ENCODE measurements at regions not wholly inside any gene's neighbourhood (a gene's known extent, or its start where the extent isn't known, plus 50 kb on each side); places are given as distances from the start of the nearest gene placed in this dataset.

DNA sequence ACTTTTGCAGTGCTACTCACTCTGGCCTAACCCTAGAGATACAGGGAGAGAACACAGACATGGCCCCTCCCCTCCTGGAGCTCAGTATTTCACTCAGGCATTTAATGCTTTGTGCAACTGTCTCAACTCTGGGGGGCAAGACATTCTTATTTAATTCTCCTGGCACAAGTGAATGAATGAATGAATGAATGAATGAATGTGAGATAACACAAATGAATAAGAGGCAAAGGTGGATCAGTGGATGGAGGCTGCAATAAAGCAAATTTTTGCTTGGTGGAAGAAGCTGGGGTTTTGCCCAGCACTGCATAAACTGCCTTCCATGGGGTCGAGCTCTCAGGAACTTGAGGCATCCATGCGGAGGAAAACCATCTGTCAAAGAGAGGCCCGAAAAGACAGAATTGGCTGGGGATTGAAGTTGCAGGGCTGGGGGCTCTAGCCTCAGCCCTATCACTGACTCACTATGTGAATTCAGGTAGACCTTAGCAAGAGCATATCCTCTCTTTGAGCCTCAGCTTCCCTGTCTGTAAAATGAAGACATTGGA lies 441.4 kb upstream of the ZMIZ1 start:
- no peak for DNase-seq

DNA sequence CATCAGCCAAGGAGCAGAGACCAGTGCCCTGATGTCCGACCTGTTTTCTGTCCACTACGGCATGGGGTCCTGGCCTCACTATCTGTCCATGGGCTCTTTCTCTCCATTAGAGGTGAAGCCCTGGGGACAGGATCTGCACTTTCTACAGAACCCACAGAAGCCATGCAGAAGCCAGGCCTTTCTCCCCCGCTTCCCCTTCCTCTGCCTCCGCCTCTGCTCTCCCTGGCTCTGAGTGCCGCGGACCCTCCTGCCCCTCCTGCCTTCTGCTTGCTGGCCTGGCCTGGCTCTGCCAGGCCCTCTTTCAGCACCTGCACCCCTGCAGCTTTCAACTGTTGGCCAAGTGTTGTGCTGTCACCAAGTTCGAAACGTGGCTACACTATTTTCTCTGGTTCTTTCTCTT lies 439.8 kb upstream of the ZMIZ1 start:
- DNase-seq: peak in 3 of 4 experiments; percentile 26 to 59 (median 54)

DNA sequence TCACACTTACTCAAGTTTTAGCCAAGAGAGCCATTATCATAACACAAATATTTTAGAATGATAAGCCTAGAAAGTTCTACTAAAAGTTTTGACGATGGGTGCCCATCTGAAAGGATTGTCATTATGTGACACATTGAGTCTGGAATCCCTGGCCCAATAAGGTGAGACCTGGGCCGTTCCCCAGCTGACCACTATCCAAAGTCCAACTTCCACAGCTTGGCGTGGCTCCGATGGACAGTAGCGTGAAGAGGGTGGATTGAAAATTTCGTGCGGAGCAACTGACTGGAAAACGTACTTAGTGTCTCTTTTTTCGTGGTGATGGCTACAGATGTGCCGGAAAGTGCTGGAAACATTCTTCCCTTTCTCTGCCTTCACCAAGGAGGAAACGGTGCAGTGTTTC lies 439.0 kb upstream of the ZMIZ1 start:
- DNase-seq: no peak

DNA sequence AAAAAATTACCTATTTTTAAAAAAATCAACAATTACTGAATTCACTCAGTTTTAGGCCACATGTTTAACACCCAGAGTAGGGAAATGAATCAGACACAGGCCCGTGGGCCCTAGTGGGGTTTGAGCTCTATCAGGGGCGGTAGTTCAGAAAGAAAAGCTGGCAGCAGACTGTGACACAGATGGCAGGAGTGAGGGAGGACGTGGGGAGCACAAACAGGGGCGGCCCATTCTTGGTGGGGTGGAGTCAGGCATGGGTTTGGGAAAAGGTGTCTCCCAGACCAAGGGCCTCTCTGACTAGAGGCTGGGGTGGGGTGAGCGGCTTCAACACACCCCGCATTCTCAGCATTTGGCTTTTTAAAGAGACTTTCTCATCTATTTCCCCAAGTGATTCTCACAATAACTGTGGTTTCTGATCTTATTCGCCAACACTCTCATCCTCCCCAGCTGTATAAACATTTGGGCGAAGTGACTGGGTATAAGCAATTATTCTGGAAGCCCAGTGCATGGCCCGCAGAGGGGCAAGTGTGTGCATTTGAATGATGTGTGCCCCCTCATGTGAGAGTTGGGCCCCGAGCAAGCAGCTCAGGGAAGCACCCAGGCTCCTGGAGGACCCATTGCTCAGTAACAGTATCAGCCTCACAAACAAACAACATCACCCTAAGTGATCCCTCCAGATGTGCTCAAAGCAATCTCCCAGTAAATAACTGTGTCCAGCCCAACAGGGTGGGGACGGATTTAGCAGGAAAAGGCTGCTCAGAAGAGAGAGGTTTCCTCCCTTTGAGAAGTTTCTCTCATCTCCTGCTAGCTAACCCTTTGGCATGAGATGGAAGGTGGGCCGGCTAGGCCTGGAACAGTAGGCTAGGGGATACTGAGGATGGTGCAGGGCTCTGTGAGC lies 437.6 kb upstream of the ZMIZ1 start:
- DNase-seq: no peak

DNA sequence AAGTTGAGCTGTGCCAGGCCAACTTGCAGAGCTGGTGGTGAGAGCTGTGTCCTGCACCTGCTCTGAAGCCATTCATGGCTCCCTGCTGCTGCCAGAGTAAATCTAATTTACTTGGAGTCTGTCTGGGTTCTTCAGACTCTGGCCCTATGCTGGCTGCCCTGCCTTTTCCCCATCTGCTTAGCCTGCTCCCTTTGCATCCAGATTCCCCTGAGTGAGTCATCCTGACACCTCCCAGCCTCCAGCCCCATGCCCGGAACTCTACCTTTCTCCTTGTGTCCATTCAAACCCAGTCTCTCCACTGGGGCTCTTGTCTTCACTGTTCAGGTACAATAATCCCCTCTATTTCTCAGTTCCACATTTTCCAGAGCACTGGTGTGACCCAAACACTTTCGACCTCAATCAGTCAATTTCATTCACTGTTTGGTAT lies 434.4 kb upstream of the ZMIZ1 start:
- DNase-seq: no peak

DNA sequence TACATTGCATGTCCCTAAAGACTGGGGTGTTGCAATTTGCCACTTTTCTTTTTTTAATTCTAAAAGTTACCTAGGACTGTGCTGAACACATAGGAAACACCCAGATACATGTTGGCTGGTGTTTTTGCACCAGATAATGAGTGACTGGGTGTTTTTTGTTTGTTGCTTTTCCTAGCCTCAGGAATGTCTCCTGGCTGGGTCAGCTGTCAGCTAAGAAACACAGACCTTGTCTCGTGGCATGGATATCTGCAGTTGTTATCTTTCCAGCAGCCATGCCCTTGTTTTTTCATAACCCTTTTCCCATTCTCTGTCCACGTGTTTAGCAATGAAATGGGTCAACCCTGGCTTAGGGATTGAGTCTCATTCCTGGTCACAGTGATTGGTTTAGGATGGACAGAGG lies 433.9 kb upstream of the ZMIZ1 start:
- DNase-seq: no peak

DNA sequence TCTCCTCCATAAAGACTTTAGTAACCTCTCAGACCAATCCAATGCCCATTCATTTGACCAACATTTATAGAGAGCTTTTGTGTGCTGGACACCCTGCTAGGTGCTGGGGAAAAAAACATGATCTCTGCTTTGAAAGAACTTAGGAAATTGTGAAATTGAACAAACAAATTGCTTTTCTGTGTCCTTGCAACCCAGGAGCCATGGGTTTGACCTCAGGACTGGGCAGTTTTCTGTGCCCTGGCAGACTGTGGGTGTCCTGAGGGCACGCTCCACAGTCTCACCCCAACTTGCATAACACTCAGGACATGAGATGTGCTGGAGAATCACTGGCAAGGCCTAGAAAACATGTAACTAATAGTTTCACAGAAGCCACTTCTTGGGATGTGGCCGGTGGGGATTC lies 429.1 kb upstream of the ZMIZ1 start:
- no peak for DNase-seq

DNA sequence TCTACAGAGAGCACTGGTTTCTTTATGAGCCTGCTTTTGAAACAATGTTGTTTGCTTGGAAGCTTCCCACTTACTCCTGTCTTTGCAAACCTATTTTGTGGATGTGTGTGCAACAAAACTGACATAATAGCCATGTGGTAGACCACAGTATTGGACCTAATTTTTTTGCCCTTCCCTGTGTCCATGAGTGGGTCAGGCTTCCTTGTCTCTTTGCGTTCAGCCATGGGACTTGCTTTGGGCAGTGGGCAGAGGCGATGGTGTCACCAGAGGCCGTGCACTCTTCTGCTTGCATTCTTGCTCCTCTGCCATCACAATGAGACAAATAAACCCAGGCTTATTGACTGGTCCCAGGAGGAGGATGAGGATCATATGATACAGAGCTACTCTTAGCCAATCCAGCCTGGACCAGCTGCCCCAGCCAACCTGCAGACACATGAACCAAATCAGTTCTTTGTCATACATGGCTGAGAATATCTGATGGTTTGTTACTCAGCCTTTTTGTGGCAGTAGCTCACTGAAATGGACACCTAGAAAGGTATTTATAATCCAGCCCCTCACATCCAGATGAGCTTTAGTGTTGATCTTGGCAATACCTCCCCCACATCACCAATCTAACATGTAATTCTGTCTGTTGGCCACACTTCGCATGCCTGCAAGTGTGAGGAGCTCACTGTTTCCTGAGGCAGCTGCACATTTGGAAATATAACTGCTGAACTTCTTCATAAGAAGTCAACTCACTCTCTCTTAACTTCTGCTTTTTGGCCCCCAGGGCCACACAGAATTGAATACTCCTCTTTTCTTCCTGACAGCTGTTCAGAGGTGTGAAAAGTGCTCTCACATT lies 427.8 kb upstream of the ZMIZ1 start:
- DNase-seq: peak; percentile 60 to 82 (median 74)

DNA sequence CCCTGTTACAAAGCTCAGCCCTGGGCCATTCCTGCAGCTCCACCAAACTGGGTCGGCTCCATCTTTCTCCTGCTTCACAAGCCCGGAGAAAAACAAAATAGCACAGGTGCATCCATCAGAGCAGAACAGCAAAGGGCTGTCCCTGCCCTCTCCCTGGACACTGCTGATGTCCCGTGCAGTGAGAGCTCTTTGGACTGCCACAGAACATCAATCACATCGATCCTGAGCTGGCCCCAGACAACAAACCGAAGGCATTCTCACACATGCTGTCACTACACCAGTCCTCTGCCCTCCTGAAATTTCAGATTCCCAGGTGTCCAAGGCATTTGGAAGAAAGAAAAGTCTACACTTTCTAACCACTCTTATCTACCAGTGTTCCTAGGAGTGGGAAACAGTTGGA lies 427.1 kb upstream of the ZMIZ1 start:
- no peak for DNase-seq

DNA sequence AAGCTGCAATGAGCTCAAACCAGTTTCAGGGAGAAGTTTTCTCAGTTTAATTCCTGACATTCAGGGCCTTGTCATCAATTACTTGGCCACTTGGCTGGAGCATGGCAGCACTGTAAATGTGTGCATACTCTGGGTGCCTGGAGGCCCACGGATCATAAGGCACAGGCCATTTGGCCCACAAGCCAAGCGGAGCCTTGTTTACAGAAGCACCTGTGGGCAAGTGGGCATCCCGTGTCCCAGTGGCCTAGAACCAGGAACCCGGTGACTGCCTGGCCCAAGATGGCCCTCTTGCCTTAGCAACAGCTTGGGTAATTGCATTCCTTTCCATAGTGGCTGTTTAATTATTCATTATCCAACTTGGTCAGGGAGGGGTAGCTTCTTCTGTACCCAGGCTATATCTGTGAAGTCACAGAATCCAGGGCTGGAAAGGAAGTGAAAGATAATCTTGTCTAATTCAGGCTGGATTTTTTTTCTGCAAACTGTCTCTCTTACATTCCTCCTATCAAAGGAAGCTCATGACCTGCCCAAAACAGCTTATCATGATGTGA lies 426.4 kb upstream of the ZMIZ1 start:
- no peak for DNase-seq

DNA sequence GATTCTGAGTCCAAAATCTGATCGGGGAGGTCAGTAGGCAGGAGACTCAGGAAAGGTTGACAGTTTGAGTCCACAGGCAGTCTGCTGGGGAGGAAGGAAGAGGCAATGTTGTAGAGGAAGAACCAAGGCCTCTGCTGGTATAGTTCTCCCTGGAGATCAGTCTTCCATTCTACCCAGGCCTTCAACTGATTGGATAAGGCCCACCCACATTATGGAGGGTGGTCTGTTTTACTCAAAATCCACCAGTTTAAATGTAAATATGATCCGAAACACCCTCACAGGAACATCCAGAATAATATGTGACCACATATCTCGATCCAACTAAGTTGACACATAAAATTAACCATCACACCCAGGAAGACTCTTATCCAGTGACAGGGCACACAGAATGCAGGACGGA lies 425.3 kb upstream of the ZMIZ1 start:
- DNase-seq: no peak

DNA sequence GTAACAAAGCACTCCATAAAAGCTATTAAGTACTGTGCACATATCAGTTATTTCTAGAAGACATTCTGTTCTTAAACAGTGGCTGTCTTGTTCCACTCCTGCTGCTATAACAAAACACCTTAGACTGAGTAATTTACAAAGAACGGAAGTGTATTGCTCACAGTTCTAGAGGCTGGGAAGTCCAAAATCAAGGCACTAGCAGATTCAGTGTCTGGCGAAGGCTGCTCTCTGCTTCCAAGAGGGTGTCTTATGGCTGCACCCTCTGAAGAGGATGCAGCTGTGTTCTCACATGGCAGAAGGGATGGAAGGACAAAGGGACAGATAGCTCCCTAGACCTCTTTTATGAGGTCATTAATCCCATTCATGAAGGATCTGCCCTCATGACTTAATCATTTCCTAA lies 424.2 kb upstream of the ZMIZ1 start:
- DNase-seq: no peak

DNA sequence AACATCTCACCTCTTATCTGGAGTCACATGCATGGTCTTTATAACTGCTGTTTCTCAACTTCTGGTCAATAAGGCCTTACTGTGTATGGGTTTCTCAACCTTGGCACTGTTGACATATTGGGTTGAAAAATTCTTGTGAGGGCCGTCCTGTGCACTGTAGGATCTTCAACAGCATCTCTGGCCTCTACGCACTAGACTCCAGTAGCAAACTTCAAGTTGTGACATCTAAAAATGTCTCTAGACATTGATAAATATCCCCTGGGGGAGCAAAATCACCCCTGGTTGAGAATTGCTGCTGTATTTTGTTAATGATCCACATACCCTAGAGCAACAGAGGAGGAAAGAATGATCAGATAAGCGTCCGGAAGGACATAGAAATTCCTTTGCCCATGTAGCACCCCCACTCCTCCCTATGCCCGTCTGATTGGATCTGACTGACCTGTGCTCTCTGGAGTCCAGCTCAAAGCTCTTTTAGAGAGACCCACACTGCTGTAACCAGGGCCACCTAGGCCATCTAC lies 423.5 kb upstream of the ZMIZ1 start:
- no peak for DNase-seq

DNA sequence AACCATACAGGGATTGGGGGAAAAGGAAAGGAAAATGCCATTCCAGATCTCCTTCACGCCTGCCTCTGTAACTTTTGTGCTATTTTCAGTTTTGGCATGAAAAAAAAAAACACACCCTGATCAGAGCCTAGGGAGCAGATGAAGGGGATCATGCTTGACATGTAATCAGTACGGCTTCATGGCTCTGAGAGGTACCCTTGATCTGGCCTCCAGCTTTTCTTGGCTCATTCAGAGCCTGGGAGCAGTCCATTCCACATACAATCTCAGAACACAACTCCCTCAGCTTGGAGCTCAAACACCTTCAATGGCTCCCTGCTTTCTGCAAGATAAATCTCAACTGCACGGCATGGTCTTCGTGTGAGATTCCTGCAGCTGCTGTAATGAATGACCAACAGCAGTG lies 422.8 kb upstream of the ZMIZ1 start:
- DNase-seq: no peak

DNA sequence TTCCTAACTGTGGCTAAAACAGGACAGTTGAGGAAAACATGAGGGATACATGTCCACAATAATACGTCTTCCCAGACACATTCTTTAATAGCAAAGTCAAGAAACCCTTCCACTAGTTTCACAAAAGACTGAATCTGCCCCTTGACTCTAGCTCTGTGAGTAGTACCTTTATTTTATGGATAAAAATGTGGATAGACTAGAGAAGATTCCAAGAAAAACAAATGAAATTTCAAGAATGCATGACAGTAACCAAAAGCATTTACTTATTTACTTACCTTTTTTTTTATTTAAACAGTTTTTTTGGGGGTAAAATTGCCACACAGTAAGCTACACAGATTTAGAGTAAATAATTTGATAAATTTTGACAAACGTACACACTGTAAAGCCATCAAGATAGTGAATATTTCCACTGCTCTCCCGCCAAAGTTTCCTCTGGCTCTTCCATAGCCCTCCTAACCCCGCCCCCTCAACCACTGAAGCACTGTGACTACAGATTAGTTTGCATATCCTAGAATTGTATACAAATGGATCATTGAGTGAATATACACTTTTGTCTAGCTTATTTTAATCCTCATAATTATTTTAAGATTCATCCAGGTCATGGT lies 420.4 kb upstream of the ZMIZ1 start:
- DNase-seq: no peak

DNA sequence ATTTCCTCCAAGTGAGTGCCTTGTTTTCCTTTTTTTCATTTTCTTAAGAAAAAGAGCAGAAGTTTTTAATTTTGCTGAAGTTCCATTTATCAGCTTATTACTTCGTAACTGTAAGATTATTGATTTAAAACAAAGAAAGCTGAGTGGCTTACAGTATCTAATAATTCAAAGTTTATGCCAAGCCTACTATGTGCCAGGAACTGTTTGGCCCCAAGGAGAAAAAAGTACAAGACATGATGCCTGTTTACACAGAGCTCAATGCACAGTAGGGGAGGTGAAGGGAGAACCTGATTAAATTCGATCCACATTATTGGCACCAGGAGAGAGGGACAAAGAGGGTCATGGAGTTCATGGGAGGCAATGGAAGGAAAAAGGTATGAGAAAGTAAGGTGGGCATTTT lies 419.3 kb upstream of the ZMIZ1 start:
- no peak for DNase-seq

DNA sequence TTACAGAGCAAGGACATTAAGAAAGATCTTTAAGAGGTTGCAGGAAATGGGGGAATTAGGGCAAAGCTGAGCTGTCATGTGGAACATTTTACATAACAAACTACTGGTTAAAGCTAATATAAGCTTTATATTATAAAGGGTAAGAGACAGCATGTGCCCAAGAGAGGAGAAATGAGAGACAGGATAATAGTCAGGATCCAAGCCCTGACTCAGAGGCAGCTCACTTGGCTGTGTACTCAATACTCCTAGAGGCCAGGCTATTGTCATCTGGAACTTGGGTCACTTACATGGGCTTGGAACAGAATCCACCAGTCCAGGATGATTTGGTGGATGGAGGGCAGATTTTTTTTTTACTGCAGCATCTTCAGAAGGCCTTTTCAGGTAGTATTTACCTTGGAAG lies 418.6 kb upstream of the ZMIZ1 start:
- peak in 1 of 4 experiments; percentile 15 for DNase-seq

DNA sequence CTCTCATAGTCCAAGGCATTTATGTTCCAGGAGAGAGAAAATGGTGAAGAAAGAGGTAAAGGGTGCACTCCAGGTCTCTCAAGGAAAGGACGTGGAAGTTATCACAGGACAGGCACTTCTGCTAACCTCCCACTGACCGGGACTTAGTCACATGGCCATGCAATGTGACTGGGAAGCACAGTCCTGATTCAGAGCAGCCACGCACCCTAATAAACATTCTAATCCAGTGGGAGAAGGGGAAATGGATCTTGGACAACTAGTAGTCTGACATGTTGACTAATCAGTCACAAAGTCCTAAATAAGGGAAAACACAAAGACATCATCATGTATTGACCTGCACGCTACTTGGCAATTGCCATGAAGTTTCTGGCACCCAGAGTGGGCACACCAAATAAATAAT lies 417.5 kb upstream of the ZMIZ1 start:
- peak; percentile 49 to 74 (median 69) for DNase-seq

DNA sequence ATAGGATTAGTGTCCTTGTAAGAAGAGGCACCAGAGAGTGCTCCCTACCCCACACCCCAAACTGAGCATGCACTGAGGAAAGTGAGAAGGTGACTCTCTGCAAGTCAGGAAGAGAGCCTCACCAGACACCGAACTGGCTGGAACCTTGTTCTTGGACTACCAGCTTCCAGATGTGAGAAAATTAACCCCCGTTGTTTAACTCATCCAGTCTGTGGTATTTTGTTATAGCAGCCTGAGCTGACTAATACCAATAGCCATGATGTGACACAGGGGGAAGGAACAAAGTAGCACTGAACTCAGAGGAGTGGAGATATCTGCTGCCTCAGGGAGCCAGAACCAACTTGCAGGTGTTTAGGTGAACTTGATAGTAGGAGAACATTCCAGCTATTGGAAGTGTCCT lies 415.2 kb upstream of the ZMIZ1 start:
- DNase-seq: no peak

DNA sequence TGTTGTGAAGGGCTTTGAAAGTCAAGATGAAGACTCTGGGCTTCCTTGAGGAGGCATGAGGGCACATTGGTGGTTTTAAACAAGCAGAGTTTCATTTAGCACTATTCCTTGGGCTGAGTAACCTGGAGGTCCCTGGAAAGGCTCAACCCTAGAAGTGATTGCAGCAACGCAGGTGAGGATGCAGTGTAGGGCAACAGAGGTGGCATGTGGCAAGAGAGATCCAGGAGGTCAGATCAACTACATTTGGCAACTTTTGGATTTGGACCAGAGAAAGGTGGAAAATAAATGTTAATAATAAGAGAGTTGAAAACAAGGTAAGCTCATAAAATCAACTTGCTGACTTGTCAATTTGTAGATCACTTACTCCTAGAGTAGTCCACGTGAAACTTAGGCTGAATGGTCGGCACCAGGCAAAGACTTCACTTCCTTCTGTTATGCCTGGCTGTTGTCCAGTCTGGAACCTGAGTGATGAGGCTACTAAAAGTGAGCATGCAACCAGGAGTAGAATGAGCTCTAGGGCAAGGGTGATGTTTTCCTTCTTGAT lies 414.6 kb upstream of the ZMIZ1 start:
- DNase-seq: no peak

DNA sequence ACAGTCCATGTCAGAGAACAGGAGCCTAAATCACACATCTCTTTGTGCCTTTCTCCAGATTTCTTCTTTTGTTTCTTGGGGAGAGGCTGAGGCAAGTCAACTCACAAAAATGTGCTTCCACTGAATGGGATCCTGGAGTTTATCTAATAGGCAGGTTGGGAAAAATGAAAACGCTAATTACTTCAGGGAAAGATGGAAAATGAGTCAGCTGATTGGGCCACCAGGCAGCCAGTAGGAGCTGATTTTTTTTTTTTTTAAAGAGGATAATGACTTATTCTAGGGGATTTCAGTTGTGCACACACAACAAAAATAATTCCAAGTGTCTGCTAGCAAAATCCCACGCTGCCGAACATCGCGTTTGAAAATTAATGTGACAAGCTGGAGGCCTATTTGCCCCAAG lies 412.8 kb upstream of the ZMIZ1 start:
- no peak for DNase-seq

All from suppressor macrophage (primary cell).